SK-N-DZ (cell line): ENCODE measurements at regions not wholly inside any gene's neighbourhood (a gene's known extent, or its start where the extent isn't known, plus 50 kb on each side); places are given as distances from the start of the nearest gene placed in this dataset.

Experiments
- DNase-seq: peaks from one replicate; pipeline ENCODE4 v3.0.0-alpha.2; 2015; ENCODE audit warnings: low spot score

GRCh38 chr6:169047345-169047744 lies 206.3 kb downstream of the THBS2 start:
- DNase-seq = no peak

GRCh38 chr6:169046483-169047192 lies 207.0 kb downstream of the THBS2 start:
- DNase-seq = no peak

- DNase-seq = no peak
Observed at GRCh38 chr6:169046021-169046420, 207.6 kb downstream of the THBS2 start.

GRCh38 chr6:169045486-169045885 lies 208.2 kb downstream of the THBS2 start:
- DNase-seq = no peak

- DNase-seq = no peak
Observed at GRCh38 chr6:169044381-169045230, 209.0 kb downstream of the THBS2 start.

GRCh38 chr6:169042061-169042460 lies 211.6 kb downstream of the THBS2 start:
- DNase-seq = no peak

- DNase-seq = no peak
Observed at GRCh38 chr6:169041078-169041477, 212.6 kb downstream of the THBS2 start.

GRCh38 chr6:169038691-169039090 lies 215.0 kb downstream of the THBS2 start:
- DNase-seq = no peak

GRCh38 chr6:169035385-169036240 lies 218.0 kb downstream of the THBS2 start:
- no peak for DNase-seq

- no peak for DNase-seq
Observed at GRCh38 chr6:169034516-169035167, 219.0 kb downstream of the THBS2 start.

- DNase-seq = no peak
Observed at GRCh38 chr6:169029861-169030260, 223.8 kb downstream of the THBS2 start.

- DNase-seq = no peak
Observed at GRCh38 chr6:169028343-169028742, 225.3 kb downstream of the THBS2 start.

- no peak for DNase-seq
Observed at GRCh38 chr6:169026175-169026574, 227.5 kb downstream of the THBS2 start.

GRCh38 chr6:169024047-169024660 lies 229.5 kb downstream of the THBS2 start:
- DNase-seq = no peak

- DNase-seq = no peak
Observed at GRCh38 chr6:169023161-169023874, 230.3 kb downstream of the THBS2 start.

- DNase-seq = no peak
Observed at GRCh38 chr6:169022079-169022478, 231.6 kb downstream of the THBS2 start.

- DNase-seq = no peak
Observed at GRCh38 chr6:169020821-169021220, 232.8 kb downstream of the THBS2 start.

- DNase-seq = no peak
Observed at GRCh38 chr6:169019727-169020491, 233.7 kb downstream of the THBS2 start.

GRCh38 chr6:169019111-169019510 lies 234.5 kb downstream of the THBS2 start:
- no peak for DNase-seq

GRCh38 chr6:169016758-169017157 lies 236.9 kb downstream of the THBS2 start:
- no peak for DNase-seq
